AG09319 (cell line): ENCODE measurements at regions not wholly inside any gene's neighbourhood (a gene's known extent, or its start where the extent isn't known, plus 50 kb on each side); places are given as distances from the start of the nearest gene placed in this dataset.

Experiments used
- DNase-seq: peaks from one replicate; pipeline ENCODE4 v3.0.0-alpha.2; 2010; ENCODE audit warnings: low read depth; ENCODE audit errors: extremely low read depth
- TF ChIP-seq, protein P1 (sequence below): IDR thresholded peaks from 2 replicates; pipeline ENCODE4 v1.5.1; 2011; ENCODE audit warnings: low read depth, mild to moderate bottlenecking, inconsistent platforms, low read length, moderate library complexity

DNA sequence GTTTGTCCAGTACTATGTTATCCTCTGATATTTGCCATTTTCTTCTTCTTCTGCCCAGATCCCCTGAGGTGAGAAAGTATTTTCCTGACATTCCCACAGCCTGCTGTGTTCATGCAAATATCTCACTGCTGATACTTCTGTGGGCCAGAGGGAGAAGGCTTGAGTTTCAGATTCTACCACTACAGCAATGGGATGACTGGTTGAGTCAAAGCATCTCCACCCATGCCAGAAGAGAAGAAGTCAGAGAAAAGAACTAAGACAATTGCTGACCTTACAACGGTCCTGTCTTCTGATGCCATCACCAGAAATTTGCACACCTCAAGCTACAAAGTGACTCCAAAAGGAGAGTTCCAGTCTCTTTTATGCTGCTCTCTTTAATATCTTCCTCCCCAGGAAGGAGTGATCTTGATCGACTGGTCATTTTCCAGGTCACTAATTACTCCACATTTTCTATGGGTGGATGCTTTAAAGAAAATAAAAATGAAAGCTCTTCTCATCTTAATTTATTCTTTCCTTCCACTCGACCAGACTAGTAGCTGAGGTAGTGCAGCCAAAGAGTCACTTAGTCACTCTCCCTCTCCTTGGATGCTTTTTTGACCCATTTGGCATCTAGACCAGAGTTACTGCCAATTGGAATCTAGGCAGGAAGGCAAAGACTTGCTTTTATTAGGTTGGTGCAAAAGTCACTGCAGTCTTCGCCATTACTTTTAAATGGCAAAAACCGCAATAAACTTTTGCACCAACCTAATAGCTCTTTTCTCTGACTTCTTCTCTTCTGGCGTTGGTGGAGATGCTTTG lies 195.1 kb downstream of the PTPRC start:
- DNase-seq, result no peak
- TF ChIP-seq, protein P1, sequence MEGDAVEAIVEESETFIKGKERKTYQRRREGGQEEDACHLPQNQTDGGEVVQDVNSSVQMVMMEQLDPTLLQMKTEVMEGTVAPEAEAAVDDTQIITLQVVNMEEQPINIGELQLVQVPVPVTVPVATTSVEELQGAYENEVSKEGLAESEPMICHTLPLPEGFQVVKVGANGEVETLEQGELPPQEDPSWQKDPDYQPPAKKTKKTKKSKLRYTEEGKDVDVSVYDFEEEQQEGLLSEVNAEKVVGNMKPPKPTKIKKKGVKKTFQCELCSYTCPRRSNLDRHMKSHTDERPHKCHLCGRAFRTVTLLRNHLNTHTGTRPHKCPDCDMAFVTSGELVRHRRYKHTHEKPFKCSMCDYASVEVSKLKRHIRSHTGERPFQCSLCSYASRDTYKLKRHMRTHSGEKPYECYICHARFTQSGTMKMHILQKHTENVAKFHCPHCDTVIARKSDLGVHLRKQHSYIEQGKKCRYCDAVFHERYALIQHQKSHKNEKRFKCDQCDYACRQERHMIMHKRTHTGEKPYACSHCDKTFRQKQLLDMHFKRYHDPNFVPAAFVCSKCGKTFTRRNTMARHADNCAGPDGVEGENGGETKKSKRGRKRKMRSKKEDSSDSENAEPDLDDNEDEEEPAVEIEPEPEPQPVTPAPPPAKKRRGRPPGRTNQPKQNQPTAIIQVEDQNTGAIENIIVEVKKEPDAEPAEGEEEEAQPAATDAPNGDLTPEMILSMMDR, result no peak

- no peak for DNase-seq
- TF ChIP-seq, protein P1, result no peak
These were observed 198.6 kb downstream of the PTPRC start for GRCh38 chr1:198837278-198838021.

- TF ChIP-seq, protein P1, result no peak
- no peak for DNase-seq
These were observed 199.1 kb downstream of the PTPRC start for GRCh38 chr1:198838022-198838342.

DNA sequence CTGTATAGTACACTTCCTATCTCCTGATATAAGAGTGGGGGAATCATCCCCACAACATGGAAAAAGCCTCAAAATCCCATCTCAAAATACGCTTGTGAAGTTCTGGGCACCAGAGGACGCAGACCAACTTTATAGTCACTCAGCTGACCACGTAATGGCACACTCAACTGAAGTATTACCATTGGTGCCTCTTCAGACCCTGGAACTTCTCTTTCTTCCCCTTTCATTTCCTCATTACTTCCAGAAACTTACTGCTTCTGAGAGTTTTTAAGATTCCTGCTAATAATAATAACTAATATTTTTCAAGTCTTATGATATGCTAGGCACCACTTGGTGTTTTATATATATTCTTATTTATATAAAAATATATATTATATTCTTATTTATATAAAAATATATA lies 202.6 kb downstream of the PTPRC start:
- TF ChIP-seq, protein P1, result no peak
- DNase-seq, result no peak

- DNase-seq, result no peak
- TF ChIP-seq, protein P1, result no peak
These were observed 203.8 kb downstream of the PTPRC start for GRCh38 chr1:198842686-198843085.

DNA sequence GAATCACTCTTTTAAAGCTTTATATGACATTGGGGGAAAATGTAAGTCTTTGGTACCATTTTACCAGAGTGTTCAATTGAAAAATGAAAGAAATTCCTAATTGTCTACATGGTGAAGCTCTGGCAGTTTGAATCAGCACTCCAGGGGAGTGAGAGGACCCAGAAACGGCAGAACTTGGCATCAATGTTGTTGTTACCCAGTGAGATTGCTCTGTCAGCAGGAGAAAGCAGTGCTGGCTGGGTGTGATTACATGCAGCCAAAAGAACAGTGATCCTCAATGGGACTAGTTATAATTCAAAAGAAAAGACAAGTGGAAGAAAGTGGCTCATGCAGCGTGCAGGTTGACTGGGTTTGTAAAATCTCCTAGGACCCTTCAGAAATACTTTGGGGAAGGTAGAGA lies 206.4 kb downstream of the PTPRC start:
- TF ChIP-seq, protein P1, result no peak
- no peak for DNase-seq

DNA sequence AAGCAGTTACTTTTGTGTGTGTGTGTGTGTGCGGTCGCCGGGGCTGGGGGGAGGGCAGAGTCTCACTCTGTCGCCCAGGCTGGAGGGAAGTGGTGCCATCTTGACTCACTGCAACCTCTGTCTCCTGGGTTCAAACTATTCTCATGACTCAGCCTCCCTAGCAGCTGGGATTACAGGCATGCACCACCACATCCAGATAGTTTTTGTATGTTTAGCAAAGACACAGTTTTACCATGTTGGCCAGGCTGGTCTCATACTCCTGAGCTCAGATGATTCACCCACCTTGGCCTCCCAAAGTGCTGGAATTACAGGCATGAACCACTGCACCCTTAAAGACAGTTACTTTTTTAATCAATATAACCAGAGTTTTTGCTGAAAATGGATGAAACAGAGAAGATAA lies 207.0 kb downstream of the PTPRC start:
- no peak for DNase-seq

More for the DNA sequence above, 207.0 kb downstream of the PTPRC start:
- TF ChIP-seq, protein P1, result no peak
